GM12874 (cell line): ENCODE measurements at regions not wholly inside any gene's neighbourhood (a gene's known extent, or its start where the extent isn't known, plus 50 kb on each side); places are given as distances from the start of the nearest gene placed in this dataset.

Experiments
- CTCF ChIP-seq: IDR thresholded peaks from 2 replicates; pipeline ENCODE4 v1.5.1; 2011; ENCODE audit warnings: low read depth, mild to moderate bottlenecking, control low read depth, low read length, moderate library complexity; ENCODE audit not compliant: insufficient read depth

DNA sequence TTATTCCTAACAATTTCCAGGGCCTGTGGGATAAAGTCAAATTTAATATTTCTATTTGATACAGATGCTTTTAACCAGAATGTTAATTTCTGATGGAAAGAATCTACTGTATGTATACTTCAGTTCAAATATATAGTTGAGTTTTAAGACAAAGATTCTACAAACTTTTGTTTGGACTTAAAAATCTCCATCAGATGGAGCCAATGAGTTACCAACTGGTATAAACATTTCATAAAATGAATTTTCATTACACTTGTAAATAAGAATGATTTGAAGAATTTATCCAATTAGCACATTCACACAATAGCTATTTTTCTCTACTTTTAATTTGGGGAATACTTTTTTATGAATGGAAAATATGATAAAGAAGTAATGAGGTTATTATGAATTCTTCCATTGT lies 425.2 kb upstream of the MIS18BP1 start:
- no peak for TF ChIP-seq CTCF

DNA sequence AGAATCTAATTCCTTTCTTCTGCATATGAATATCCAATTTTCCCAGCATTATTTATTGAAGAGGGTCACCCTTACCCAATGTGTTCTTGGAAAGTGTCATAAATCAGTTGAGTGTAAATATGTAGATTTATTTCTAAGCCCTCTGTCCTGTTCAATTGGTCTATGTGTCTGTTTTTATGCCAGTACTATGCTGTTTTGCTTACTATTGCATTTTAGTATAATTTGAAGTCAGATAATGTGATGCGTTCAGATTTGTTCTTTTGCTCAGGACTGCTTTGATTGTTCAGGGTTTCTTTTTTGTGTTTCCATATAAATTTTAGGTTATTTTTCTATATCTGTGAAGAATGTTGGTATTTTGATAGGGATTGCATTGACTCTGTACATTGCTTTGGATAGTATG lies 420.4 kb upstream of the MIS18BP1 start:
- TF ChIP-seq CTCF, result no peak

GRCh38 chr14:45664668-45665356 lies 411.8 kb upstream of the MIS18BP1 start:
- TF ChIP-seq CTCF, result 0 out of 2 replicates have a peak, but pooled peaks have one; percentile 9

GRCh38 chr14:45658917-45659299 lies 405.9 kb upstream of the MIS18BP1 start:
- no peak for TF ChIP-seq CTCF

GRCh38 chr14:45658226-45658916 lies 405.4 kb upstream of the MIS18BP1 start:
- no peak for TF ChIP-seq CTCF

- no peak for TF ChIP-seq CTCF
Measured at GRCh38 chr14:45651890-45652289, 398.9 kb upstream of the MIS18BP1 start.

DNA sequence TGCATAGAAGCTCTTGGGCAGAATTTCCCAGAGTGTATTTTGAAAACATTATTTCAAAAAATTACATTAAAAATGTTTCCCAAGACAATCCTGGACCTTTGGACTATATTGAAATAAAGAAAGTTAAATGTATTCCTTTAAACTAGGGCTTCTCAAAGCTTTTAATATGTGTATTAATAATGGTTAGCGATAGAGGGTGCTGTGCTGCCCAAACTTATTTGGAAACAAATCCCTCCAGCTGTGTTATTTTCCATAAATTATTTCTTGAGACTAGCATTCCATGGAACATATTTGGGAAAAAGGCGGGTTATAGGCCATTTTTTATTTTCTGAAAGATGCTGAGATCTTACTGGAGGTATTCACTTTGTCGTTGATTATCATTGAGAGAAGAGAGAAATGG lies 397.8 kb upstream of the MIS18BP1 start:
- no peak for TF ChIP-seq CTCF
